ENCODE measurements at regions not wholly inside any gene's neighbourhood (a gene's known extent, or its start where the extent isn't known, plus 50 kb on each side); places are given as distances from the start of the nearest gene placed in this dataset.

- 32% methylated on average over 4 of the region's 4 CpGs for WGBS (ENCODE audit: low lambda C conversion rate)
Measured at GRCh38 chr10:118167056-118167700, 120.4 kb upstream of the RAB11FIP2 start.

DNA sequence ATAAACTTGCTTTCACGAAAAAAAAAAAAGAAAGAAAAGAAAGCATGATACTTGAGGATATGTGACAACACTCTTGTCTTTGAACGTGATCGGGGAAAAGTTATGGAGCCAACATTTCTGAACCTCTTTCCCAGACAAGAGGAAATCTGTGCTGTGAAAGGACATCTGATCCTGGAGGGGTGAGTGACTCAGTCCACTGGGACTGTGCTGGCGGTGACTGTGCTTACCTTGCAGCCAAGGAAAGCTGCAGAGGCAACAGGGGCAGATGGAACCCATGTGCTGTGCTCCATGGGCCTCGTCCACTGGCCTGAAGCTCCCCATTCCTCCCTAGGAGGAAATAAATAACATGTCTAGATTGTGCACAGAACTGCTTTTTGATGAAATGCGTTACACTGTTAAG, 116.5 kb upstream of the RAB11FIP2 start:
- Histone ChIP-seq H4K20me1 (ENCODE audit: insufficient read depth) (no peaks in the 10 kb centered on the region), H2AFZ (ENCODE audit: low read depth) (no peak overlapping the region), H3K9me2 (no peaks in the 10 kb centered on the region), H3F3A (replicated peaks; ENCODE audit: insufficient read depth) (no peaks in the 10 kb centered on the region), H3K9ac (no peak overlapping the region), H3K79me2 (ENCODE audit: insufficient read depth) (no peaks in the 10 kb centered on the region), H3K27me3 (ENCODE audit: insufficient read depth) (no peaks in the 10 kb centered on the region), H3K9me3 (no peaks in the 10 kb centered on the region), H3K36me3 (replicated peaks in 1 of 2; ENCODE audit: control insufficient read depth in 1 of 2, insufficient read depth in 2 of 2, low read length in 1 of 2) (no peaks in the 10 kb centered on the region), H3K4me3 (ENCODE audit: low read depth in 2 of 2, low read length in 1 of 2) (no peak overlapping the region), H3K4me1 (ENCODE audit: control insufficient read depth in 1 of 2, insufficient read depth in 2 of 2, low read depth in 1 of 2, low read length in 1 of 2) (no peaks in the 10 kb centered on the region; a peak in 1 of 4 replicates), H3K27ac (ENCODE audit: low read depth in 2 of 2, low read length in 1 of 2) (no peak overlapping the region), H3K4me2 (no peak overlapping the region)
- TF ChIP-seq FOXJ3 (CRISPR knock-in tag; IDR thresholded peaks at IDR 0.05) = no peak
- TF ChIP-seq, protein P1, sequence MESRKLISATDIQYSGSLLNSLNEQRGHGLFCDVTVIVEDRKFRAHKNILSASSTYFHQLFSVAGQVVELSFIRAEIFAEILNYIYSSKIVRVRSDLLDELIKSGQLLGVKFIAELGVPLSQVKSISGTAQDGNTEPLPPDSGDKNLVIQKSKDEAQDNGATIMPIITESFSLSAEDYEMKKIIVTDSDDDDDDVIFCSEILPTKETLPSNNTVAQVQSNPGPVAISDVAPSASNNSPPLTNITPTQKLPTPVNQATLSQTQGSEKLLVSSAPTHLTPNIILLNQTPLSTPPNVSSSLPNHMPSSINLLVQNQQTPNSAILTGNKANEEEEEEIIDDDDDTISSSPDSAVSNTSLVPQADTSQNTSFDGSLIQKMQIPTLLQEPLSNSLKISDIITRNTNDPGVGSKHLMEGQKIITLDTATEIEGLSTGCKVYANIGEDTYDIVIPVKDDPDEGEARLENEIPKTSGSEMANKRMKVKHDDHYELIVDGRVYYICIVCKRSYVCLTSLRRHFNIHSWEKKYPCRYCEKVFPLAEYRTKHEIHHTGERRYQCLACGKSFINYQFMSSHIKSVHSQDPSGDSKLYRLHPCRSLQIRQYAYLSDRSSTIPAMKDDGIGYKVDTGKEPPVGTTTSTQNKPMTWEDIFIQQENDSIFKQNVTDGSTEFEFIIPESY (IDR thresholded peaks at IDR 0.05; ENCODE audit: borderline replicate concordance, low read depth) = no peak
- TF ChIP-seq GABPA (IDR thresholded peaks at IDR 0.05; ENCODE audit: low read depth) = no peak
- TF ChIP-seq, protein P2, sequence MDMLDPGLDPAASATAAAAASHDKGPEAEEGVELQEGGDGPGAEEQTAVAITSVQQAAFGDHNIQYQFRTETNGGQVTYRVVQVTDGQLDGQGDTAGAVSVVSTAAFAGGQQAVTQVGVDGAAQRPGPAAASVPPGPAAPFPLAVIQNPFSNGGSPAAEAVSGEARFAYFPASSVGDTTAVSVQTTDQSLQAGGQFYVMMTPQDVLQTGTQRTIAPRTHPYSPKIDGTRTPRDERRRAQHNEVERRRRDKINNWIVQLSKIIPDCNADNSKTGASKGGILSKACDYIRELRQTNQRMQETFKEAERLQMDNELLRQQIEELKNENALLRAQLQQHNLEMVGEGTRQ (IDR thresholded peaks at IDR 0.05; ENCODE audit: borderline replicate concordance, low read depth, low read length) = no peak
- TF ChIP-seq NFIC (IDR thresholded peaks at IDR 0.05; ENCODE audit: borderline replicate concordance) = no peak
- TF ChIP-seq TEAD4 (IDR thresholded peaks at IDR 0.05; ENCODE audit: borderline replicate concordance, insufficient read depth) = no peak
- no peak for TF ChIP-seq RFX5 (IDR thresholded peaks at IDR 0.05; ENCODE audit: low read length)
- TF ChIP-seq MXI1 (IDR thresholded peaks at IDR 0.05; ENCODE audit: low read depth, low read length) = no peak
- no peak for TF ChIP-seq RCOR1 (IDR thresholded peaks at IDR 0.05; ENCODE audit: low read length)
- TF ChIP-seq MEF2A (IDR thresholded peaks at IDR 0.05; ENCODE audit: borderline replicate concordance, low read depth) = no peak
- TF ChIP-seq SIN3A (IDR thresholded peaks at IDR 0.05; ENCODE audit: borderline replicate concordance, low read depth, low read length) = no peak
- TF ChIP-seq MAX (IDR thresholded peaks at IDR 0.05; ENCODE audit: low read depth) = no peak
- ChIA-PET POLR2A (no interaction called here), CTCF (interaction anchor here (0.6 kb wide), 1 partner anchor 79 kb away, joined by 3 read pairs; no protein-coding TSS in a partner anchor)
- 38% methylated on average over 6 of the region's 6 CpGs for WGBS (ENCODE audit: low lambda C conversion rate)
- DNase-seq = no peak

More at GRCh38 chr10:118167056-118167700, 120.4 kb upstream of the RAB11FIP2 start:
- no peak for TF ChIP-seq RFX5 (IDR thresholded peaks at IDR 0.05; ENCODE audit: low read length)
- CTCF ChIA-PET = no interaction called here
- Histone ChIP-seq H3K4me3 (ENCODE audit: low read depth in 2 of 2, low read length in 1 of 2) (no peak overlapping the region), H3K9me3 (no peaks in the 10 kb centered on the region), H3K4me2 (no peak overlapping the region), H3K79me2 (ENCODE audit: insufficient read depth) (no peaks in the 10 kb centered on the region), H3K27me3 (ENCODE audit: insufficient read depth) (no peaks in the 10 kb centered on the region), H3K9me2 (no peaks in the 10 kb centered on the region), H3K27ac (ENCODE audit: low read depth in 2 of 2, low read length in 1 of 2) (no peak overlapping the region), H2AFZ (ENCODE audit: low read depth) (no peak overlapping the region), H3K9ac (no peak overlapping the region), H4K20me1 (ENCODE audit: insufficient read depth) (no peaks in the 10 kb centered on the region), H3K36me3 (replicated peaks in 1 of 2; ENCODE audit: control insufficient read depth in 1 of 2, insufficient read depth in 2 of 2, low read length in 1 of 2) (no peaks in the 10 kb centered on the region), H3F3A (replicated peaks; ENCODE audit: insufficient read depth) (no peaks in the 10 kb centered on the region), H3K4me1 (ENCODE audit: control insufficient read depth in 1 of 2, insufficient read depth in 2 of 2, low read depth in 1 of 2, low read length in 1 of 2) (no peaks in the 10 kb centered on the region; a peak in 1 of 4 replicates)
- DNase-seq = no peak
- POLR2A ChIA-PET = no interaction called here

Measured in SK-N-SH (cell line).